Neural progenitor cell (in vitro differentiated cells): ENCODE measurements at regions not wholly inside any gene's neighbourhood (a gene's known extent, or its start where the extent isn't known, plus 50 kb on each side); places are given as distances from the start of the nearest gene placed in this dataset.
"Not testable (repeated sequence)": the region's sequence is repeated elsewhere in the genome, so short reads cannot be mapped to it uniquely, and the experiment has no call there.

ENCODE experiments used
- DNase-seq: peaks from one replicate; pipeline ENCODE4 v3.0.0-alpha.2; 2016; ENCODE audit warnings: low spot score
- H2AFZ ChIP-seq: fragments of 200-600 bp; sonication (generic); replicated peaks from 2 replicates; pipeline ENCODE4 v1.6.1; 2016; ENCODE audit warnings: antibody characterized with exemption
- H3F3A ChIP-seq: fragments of 200-600 bp; sonication (generic); 2 replicates; pipeline ENCODE4 v1.6.1; 2016; ENCODE audit warnings: antibody characterized with exemption, low read depth
- H3K27ac ChIP-seq: fragments of 200-600 bp; sonication (generic); 2 replicates; pipeline ENCODE4 v1.5.1; 2016; ENCODE audit warnings: mild to moderate bottlenecking
- H3K27me3 ChIP-seq: fragments of 200-600 bp; sonication (generic); 2 replicates; pipeline ENCODE4 v1.6.1; 2016; ENCODE audit warnings: mild to moderate bottlenecking, moderate library complexity
- H3K36me3 ChIP-seq: fragments of 200-600 bp; sonication (generic); 2 replicates; pipeline ENCODE4 v1.5.1; 2016
- H3K4me1 ChIP-seq: fragments of 200-600 bp; sonication (generic); 2 replicates; pipeline ENCODE4 v1.6.1; 2016; ENCODE audit warnings: mixed run types
- H3K4me2 ChIP-seq: fragments of 200-600 bp; sonication (generic); 2 replicates; pipeline ENCODE4 v1.6.1; 2016
- H3K4me3 ChIP-seq: fragments of 200-600 bp; sonication (generic); 2 replicates; pipeline ENCODE4 v1.5.1; 2016
- H3K79me2 ChIP-seq: fragments of 200-600 bp; sonication (generic); 2 replicates; pipeline ENCODE4 v1.6.1; 2016; ENCODE audit warnings: low read depth
- H3K9ac ChIP-seq: fragments of 200-600 bp; sonication (generic); 2 replicates; pipeline ENCODE4 v1.6.1; 2016
- H3K9me3 ChIP-seq: fragments of 200-600 bp; sonication (generic); 2 replicates; pipeline ENCODE4 v1.5.1; 2016; ENCODE audit warnings: low read depth
- H4K20me1 ChIP-seq: fragments of 200-600 bp; sonication (generic); 2 replicates; pipeline ENCODE4 v1.6.1; 2016; ENCODE audit warnings: low read depth
- H3K27ac Mint-ChIP-seq: 3 replicates; pipeline ENCODE4 v1.8.0; 2021; ENCODE audit warnings: mixed read lengths
- H3K27me3 Mint-ChIP-seq: 2 replicates; pipeline ENCODE4 v1.8.0; 2022; ENCODE audit warnings: low read depth, mild to moderate bottlenecking, inconsistent platforms, moderate library complexity, mixed read lengths; ENCODE audit not compliant: insufficient read depth
- H3K36me3 Mint-ChIP-seq: 3 replicates; pipeline ENCODE4 v1.8.0; 2021; ENCODE audit warnings: mixed read lengths
- H3K4me1 Mint-ChIP-seq: 3 replicates; pipeline ENCODE4 v1.8.0; 2021; ENCODE audit warnings: mixed read lengths
- H3K4me3 Mint-ChIP-seq: 3 replicates; pipeline ENCODE4 v1.8.0; 2021; ENCODE audit warnings: mild to moderate bottlenecking, moderate library complexity, mixed read lengths
- H3K9me3 Mint-ChIP-seq: 3 replicates; pipeline ENCODE4 v1.8.0; 2020; ENCODE audit warnings: mixed read lengths
- EZH2 ChIP-seq: fragments of 200-600 bp; sonication (generic); IDR thresholded peaks from 2 replicates; pipeline ENCODE4 v1.6.1; 2017; ENCODE audit warnings: antibody characterized with exemption, mild to moderate bottlenecking, moderate library complexity
- EZH2phosphoT487 ChIP-seq: fragments of 200-600 bp; sonication (generic); IDR thresholded peaks from 2 replicates; pipeline ENCODE4 v1.6.1; 2017; ENCODE audit warnings: antibody characterized with exemption
- TF ChIP-seq, protein P1 (sequence below): fragments of 200-600 bp; sonication (generic); IDR thresholded peaks from 2 replicates; pipeline ENCODE4 v1.5.1; 2017; ENCODE audit warnings: antibody characterized with exemption, mild to moderate bottlenecking

DNA sequence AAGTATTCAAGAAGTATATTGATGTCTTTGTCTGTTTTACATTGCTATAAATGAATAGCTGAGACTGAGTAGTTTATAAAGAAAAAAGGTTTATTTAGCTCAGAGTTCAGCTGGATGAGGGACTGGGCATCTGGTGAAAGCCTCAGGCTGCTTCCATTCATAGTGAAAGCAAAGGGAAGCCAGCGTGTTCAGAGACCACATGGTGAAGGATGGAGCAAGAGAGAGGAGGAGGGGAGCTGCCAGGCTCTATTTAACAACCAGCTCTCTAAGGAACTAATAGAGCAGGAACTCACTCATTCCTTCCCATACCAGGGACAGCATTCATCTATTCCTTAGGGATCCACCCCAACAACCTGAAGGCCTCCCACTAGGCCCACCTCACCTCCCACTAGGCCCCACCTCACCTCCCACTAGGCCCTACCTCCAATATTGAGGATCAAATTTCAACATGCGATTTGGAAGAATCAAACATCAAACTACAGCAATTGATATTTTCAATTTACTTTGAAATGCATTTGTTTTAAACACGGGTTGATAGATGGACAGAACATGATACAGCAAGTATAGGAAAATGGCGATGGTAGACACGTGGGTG, 167.5 kb upstream of the HES1 start:
- no peak overlapping the region for H3K9ac ChIP-seq
- no peaks in the 10 kb centered on the region for H4K20me1 ChIP-seq
- DNase-seq = no peak
- H3K4me1 Mint-ChIP-seq = peaks cover 36% of the 10 kb centered on the region
- no peaks in the 10 kb centered on the region for H3K9me3 ChIP-seq
- TF ChIP-seq EZH2 (no peak), EZH2phosphoT487 (no peak)
- TF ChIP-seq, protein P1, sequence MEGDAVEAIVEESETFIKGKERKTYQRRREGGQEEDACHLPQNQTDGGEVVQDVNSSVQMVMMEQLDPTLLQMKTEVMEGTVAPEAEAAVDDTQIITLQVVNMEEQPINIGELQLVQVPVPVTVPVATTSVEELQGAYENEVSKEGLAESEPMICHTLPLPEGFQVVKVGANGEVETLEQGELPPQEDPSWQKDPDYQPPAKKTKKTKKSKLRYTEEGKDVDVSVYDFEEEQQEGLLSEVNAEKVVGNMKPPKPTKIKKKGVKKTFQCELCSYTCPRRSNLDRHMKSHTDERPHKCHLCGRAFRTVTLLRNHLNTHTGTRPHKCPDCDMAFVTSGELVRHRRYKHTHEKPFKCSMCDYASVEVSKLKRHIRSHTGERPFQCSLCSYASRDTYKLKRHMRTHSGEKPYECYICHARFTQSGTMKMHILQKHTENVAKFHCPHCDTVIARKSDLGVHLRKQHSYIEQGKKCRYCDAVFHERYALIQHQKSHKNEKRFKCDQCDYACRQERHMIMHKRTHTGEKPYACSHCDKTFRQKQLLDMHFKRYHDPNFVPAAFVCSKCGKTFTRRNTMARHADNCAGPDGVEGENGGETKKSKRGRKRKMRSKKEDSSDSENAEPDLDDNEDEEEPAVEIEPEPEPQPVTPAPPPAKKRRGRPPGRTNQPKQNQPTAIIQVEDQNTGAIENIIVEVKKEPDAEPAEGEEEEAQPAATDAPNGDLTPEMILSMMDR = no peak
- H3K4me3 ChIP-seq = no peak overlapping the region
- H3K79me2 ChIP-seq = no peaks in the 10 kb centered on the region
- H3K36me3 ChIP-seq = no peaks in the 10 kb centered on the region
- peaks cover 32% of the 10 kb centered on the region for H3K4me1 ChIP-seq
- H3K9me3 Mint-ChIP-seq = peaks cover 3% of the 10 kb centered on the region
- H3K27me3 Mint-ChIP-seq = peaks cover 5% of the 10 kb centered on the region
- H3K27ac ChIP-seq = no peak overlapping the region
- no peak overlapping the region for H3K27ac Mint-ChIP-seq
- H3K4me2 ChIP-seq = no peak overlapping the region
- no peak overlapping the region for H2AFZ ChIP-seq
- H3K4me3 Mint-ChIP-seq = no peak overlapping the region
- no peaks in the 10 kb centered on the region for H3K36me3 Mint-ChIP-seq
- H3F3A ChIP-seq = peaks cover 24% of the 10 kb centered on the region
- H3K27me3 ChIP-seq = no peaks in the 10 kb centered on the region

DNA sequence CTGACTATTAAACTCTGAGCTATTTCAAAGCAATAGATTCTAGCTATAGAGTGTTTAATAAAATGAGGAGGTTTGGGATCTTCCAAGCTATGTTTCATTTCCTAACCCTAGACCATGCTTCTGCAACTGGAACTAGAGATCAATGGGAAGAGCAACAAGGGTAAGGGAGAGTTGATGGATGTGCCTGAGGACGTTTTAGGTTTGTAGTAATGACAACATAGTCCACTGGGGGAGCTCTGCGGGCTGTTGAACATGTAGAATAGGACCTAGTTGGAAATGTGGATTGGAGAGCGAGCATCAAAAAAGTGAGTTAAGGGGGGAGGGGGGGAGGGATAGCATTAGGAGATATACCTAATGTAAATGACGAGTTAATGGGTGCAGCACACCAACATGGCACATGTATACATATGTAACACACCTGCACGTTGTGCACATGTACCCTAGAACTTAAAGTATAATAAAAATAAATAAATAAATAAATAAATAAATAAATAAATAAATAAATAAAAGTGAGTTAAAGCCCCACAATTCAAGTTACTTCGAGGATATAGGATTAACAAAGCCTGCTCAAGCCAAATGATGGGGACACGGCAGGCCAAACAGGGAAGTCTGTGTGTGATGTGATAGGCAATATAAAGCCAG, 165.7 kb upstream of the HES1 start:
- H3K79me2 ChIP-seq, H3K9me3 ChIP-seq, H3K27me3 ChIP-seq, H3K27ac ChIP-seq, H3K27me3 Mint-ChIP-seq, H4K20me1 ChIP-seq, H3K4me2 ChIP-seq, H3K9ac ChIP-seq, H3K36me3 ChIP-seq, H3K36me3 Mint-ChIP-seq, H3K9me3 Mint-ChIP-seq, H3K4me3 ChIP-seq, H3K4me3 Mint-ChIP-seq, H3K27ac Mint-ChIP-seq: not testable (repeated sequence)
- peaks cover 51% of the 10 kb centered on the region for H3K4me1 Mint-ChIP-seq
- H3K4me1 ChIP-seq = peaks cover 48% of the 10 kb centered on the region
- peaks cover 42% of the 10 kb centered on the region for H3F3A ChIP-seq
- TF ChIP-seq, protein P1 = peak; percentile 64
- peak overlapping the region; percentile 28 for H2AFZ ChIP-seq
- peak; percentile 76 for DNase-seq

DNA sequence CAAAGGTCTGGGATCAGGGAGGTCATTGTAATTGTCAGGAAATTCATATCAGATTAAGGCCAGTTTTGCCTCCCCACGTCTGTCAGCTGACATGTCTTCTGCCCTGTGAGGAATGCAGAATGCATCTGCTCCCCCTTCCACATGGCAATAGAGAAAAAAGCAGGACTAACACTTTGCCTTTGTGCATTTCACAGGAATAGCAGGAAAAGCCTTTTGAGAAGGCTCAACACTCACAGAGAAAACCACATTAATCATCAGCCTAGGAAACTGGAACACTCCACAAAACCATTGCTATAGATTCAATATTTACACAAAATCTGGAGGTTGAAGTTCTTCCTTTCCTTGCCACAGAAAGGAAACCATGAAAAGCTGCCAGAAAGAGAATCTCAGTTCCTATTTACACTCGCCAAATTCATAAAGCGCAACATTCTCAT, 165.2 kb upstream of the HES1 start:
- Histone ChIP-seq H3F3A (peaks cover 47% of the 10 kb centered on the region), H3K4me3 (no peak overlapping the region), H4K20me1 (no peaks in the 10 kb centered on the region), H3K27me3 (no peaks in the 10 kb centered on the region), H2AFZ (no peak overlapping the region), H3K79me2 (no peaks in the 10 kb centered on the region), H3K9ac (no peak overlapping the region), H3K27ac (no peak overlapping the region), H3K4me1 (peaks cover 53% of the 10 kb centered on the region), H3K9me3 (no peaks in the 10 kb centered on the region), H3K36me3 (no peaks in the 10 kb centered on the region), H3K4me2 (no peak overlapping the region)
- Mint-ChIP-seq H3K4me1 (peaks cover 52% of the 10 kb centered on the region), H3K27ac (no peak overlapping the region), H3K4me3 (no peak overlapping the region), H3K36me3 (no peaks in the 10 kb centered on the region), H3K27me3 (peaks cover 8% of the 10 kb centered on the region), H3K9me3 (peaks cover 6% of the 10 kb centered on the region)
- TF ChIP-seq, protein P1 = no peak
- TF ChIP-seq EZH2 = no peak
- TF ChIP-seq EZH2phosphoT487 = no peak
- DNase-seq = no peak
